ENCODE measurements at regions not wholly inside any gene's neighbourhood (a gene's known extent, or its start where the extent isn't known, plus 50 kb on each side); places are given as distances from the start of the nearest gene placed in this dataset.

GRCh38 chr2:236671896-236672562, 102.4 kb downstream of the ACKR3 start:
- peak in 3 of 5 donors; percentile 3 to 27 (median 9) for DNase-seq
- ATAC-seq, result no peak
- Histone ChIP-seq H3K36me3 (no peaks in the 10 kb centered on the region), H3K4me1 (peaks cover 0 to 35% (median 16%) of the 10 kb centered on the region in 12 donors), H3K9me3 (peaks cover 0 to 2% (median 0%) of the 10 kb centered on the region in 12 donors), H3K27me3 (no peaks in the 10 kb centered on the region), H3K4me3 (no peak overlapping the region), H3K27ac (no peak overlapping the region)
- WGBS, 4 donors, result 93 to 96% (median 96%) methylated on average over 11 of the region's 11 CpGs
- no peak for TF ChIP-seq POLR2A (IDR thresholded peaks at IDR 0.05)
- TF ChIP-seq CTCF (IDR thresholded peaks at IDR 0.05), result no peak
- intact Hi-C loops (cut with DNase I), result loop anchor here in 2 of 10 donors (10.0 kb wide), 2 partner anchors 97 to 157 kb away; no protein-coding TSS in a partner anchor

GRCh38 chr2:236672606-236673005, 103.0 kb downstream of the ACKR3 start:
- no peak overlapping the region for H3K4me3 ChIP-seq
- no peak overlapping the region for H3K27ac ChIP-seq
- no peak for TF ChIP-seq POLR2A (IDR thresholded peaks at IDR 0.05)
- no peak for TF ChIP-seq CTCF (IDR thresholded peaks at IDR 0.05)
- intact Hi-C loops (cut with DNase I), result loop anchor here in 2 of 10 donors (10.0 kb wide), 2 partner anchors 98 to 158 kb away; no protein-coding TSS in a partner anchor
- H3K4me1 ChIP-seq, result peaks cover 0 to 35% (median 16%) of the 10 kb centered on the region in 12 donors
- ATAC-seq, result no peak
- no peaks in the 10 kb centered on the region for H3K27me3 ChIP-seq
- DNase-seq, result peak in 2 of 5 donors; percentile 3 to 4
- WGBS, 4 donors, result 87 to 98% (median 95%) methylated on average over 5 of the region's 5 CpGs
- no peaks in the 10 kb centered on the region for H3K36me3 ChIP-seq
- H3K9me3 ChIP-seq, result no peaks in the 10 kb centered on the region

- peak overlapping the region in 3 of 12 donors; percentile 19 to 75 (median 65) for H3K27ac ChIP-seq
- 76 to 82% (median 80%) methylated on average over 14 of the region's 14 CpGs for WGBS, 4 donors
- DNase-seq (peak in 3 of 5 donors; percentile 5 to 17 (median 16)), ATAC-seq (peak in 2 of 4 donors; percentile 20 to 27)
- H3K4me3 ChIP-seq, result no peak overlapping the region
- TF ChIP-seq CTCF (IDR thresholded peaks at IDR 0.05), result no peak
- TF ChIP-seq POLR2A (IDR thresholded peaks at IDR 0.05), result no peak
- H3K27me3 ChIP-seq, result no peaks in the 10 kb centered on the region
- H3K4me1 ChIP-seq, result peaks cover 0 to 40% (median 16%) of the 10 kb centered on the region in 12 donors
- H3K9me3 ChIP-seq, result no peaks in the 10 kb centered on the region
- H3K36me3 ChIP-seq, result no peaks in the 10 kb centered on the region
- intact Hi-C loops (cut with DNase I), result loop anchor here in 2 of 10 donors (10.0 kb wide), 2 partner anchors 98 to 158 kb away; no protein-coding TSS in a partner anchor
These were observed 103.6 kb downstream of the ACKR3 start for GRCh38 chr2:236673126-236673822.

GRCh38 chr2:236673823-236674185, 104.2 kb downstream of the ACKR3 start:
- 82 to 93% (median 90%) methylated on average over 4 of the region's 4 CpGs for WGBS, 4 donors
- DNase-seq, result peak in 3 of 5 donors; percentile 1 to 23 (median 12)
- Histone ChIP-seq H3K36me3 (no peaks in the 10 kb centered on the region), H3K4me3 (no peak overlapping the region), H3K9me3 (no peaks in the 10 kb centered on the region), H3K4me1 (peaks cover 0 to 42% (median 18%) of the 10 kb centered on the region in 12 donors), H3K27ac (peak overlapping the region in 3 of 12 donors; percentile 19 to 75 (median 65)), H3K27me3 (no peaks in the 10 kb centered on the region)
- no peak for ATAC-seq
- TF ChIP-seq POLR2A (IDR thresholded peaks at IDR 0.05) (no peak), CTCF (IDR thresholded peaks at IDR 0.05) (no peak)
- intact Hi-C loops (cut with DNase I), result loop anchor here in 2 of 10 donors (10.0 kb wide), 2 partner anchors 99 to 159 kb away; no protein-coding TSS in a partner anchor
